ENCODE measurements at regions not wholly inside any gene's neighbourhood (a gene's known extent, or its start where the extent isn't known, plus 50 kb on each side); places are given as distances from the start of the nearest gene placed in this dataset.

GRCh38 chr3:94179059-94179458, 116.2 kb downstream of the NSUN3 start:
- DNase-seq, result no peak

DNA sequence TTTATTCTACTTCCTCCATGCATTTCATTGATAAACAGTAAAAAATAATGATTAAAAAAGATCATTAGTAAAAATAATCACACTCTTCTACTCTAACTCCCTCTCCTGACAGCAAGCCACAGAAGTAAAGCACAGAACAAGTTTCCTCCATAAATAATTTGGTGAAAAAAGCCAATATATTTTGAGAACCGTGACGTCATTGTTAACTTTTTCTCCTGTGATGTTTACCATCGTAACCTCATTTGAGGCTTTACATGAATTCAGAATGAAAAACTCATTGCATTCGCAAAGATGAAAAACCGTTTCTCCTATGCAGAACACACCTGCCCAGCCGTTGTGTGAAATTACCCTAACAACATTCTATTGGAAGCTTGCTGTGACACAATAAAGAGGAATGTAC, 120.7 kb downstream of the NSUN3 start:
- DNase-seq, result no peak

- DNase-seq, result no peak
These were observed 121.9 kb downstream of the NSUN3 start for GRCh38 chr3:94184781-94185180.

- DNase-seq, result no peak
These were observed 122.9 kb downstream of the NSUN3 start for GRCh38 chr3:94185753-94186152.

- DNase-seq, result no peak
These were observed 124.8 kb downstream of the NSUN3 start for GRCh38 chr3:94187697-94188096.

DNA sequence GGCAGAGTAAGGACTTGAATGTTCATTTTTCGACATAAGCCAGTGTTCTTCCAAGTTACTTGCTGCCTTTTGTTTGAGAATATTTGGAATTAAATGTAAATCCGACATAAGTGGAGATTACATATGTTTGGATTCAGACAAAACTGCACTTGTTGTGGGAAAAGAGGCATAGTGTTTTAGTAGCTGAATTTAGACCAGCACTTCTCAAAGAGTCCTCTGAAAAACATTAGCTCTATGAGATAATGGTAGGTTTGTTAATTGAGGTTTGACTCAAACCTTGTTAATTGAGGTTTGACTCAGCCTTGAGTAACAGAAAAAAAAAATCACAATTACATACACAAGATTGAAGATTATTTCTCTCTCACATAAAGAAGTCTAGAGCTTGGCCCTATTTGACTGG, 132.5 kb downstream of the NSUN3 start:
- no peak for DNase-seq

- no peak for DNase-seq
These were observed 143.4 kb downstream of the NSUN3 start for GRCh38 chr3:94206291-94206690.

DNA sequence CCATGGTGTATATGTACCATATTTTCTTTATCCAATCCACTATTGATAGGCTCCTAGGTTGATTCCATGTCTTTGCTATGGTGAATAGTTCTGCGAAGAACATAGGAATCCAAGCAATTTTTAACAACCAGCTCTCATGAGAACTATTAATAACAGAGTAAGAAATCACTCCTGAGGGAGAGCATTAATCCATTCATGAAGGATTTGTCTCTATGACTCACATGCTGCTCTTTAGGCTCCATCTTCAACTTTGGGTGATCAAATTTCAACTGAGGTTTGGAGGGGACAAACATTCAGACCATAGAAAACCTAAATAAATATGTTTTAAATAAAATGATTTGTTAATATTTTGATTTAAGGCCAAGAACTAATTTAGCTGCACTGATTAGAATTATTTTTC, 147.4 kb downstream of the NSUN3 start:
- no peak for DNase-seq

- no peak for DNase-seq
These were observed 154.5 kb downstream of the NSUN3 start for GRCh38 chr3:94217406-94217805.

GRCh38 chr3:94220426-94220825, 157.6 kb downstream of the NSUN3 start:
- DNase-seq, result no peak

GRCh38 chr3:94221829-94222228, 159.0 kb downstream of the NSUN3 start:
- no peak for DNase-seq

- DNase-seq, result no peak
These were observed 162.4 kb downstream of the NSUN3 start for GRCh38 chr3:94225148-94225865.

DNA sequence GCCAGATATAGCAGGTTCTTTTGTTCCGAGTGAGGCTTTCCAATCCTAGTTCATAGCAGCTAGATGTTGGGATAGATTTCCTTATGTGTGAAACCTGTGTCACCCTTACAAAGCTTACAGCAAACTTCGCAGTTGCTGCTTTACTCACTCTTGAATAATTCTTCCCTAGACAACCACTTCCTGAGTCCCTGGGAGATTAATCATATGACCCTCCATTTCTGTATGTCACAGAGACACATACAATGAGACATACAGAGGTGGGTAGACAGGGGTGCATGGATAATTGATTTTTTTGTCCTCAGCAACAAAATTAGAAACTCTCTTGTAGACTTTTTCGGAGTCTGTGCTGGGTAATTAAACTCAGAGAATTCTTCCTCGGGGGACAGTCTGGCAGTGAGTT, 163.2 kb downstream of the NSUN3 start:
- no peak for DNase-seq

DNA sequence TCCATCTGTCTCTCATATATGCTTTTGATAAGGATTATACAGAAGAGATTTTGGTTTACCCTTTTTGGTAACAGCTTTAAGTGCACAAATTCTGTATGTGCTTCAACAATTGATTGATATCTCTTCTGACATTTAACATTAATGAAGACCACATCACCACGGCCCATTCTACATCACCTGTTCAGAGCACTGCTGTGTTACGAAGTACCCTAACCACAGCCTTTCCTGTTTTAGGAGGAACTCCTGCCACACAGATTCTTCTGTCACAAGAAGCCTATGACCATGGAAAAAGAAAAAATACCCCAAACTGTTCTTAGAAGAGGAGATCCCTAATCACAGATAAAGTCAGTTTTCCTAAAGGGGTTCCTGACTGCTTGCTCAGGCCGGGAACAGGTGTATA, 170.1 kb downstream of the NSUN3 start:
- DNase-seq, result peak; percentile 44

- DNase-seq, result peak; percentile 78
These were observed 171.4 kb downstream of the NSUN3 start for GRCh38 chr3:94234177-94234788.

GRCh38 chr3:94241986-94242385, 179.1 kb downstream of the NSUN3 start:
- DNase-seq, result peak; percentile 73

DNA sequence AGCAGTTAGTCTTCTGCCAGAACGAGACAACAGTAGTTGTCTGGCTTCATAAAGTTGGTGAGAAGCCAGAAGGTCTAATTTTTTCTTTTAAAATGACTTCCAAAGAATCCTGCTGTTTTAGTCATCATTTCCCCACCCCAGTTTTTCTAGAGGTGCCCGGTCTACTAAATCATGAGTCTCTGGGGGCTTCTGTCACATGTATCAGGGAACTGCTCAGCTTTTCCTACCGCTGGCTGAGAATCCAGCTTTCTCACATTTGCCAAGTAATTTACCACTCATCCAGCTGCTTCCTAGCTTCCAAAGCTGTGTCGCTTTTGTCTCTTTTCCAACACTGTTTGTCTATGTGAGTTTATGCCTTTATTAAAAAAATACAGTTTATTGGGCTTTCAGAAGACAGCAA, 183.3 kb downstream of the NSUN3 start:
- DNase-seq, result no peak

DNA sequence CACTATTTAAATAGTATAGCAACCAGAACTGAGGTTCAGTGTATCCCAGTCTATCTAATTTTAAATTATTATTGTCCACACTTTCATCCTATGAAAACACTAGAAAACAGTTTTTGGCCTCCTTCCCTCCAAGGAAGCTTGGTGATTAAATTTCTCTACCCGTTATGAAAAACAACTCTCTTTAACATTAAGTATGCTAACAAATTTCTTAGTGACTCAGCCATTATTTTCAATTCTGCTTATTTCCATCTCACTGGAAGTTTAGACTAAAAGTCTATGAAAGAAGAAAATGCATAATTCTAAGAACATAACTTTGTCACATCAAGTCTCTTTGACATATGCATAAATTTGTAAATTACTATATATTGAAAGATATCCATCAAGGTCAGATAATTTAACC, 185.2 kb downstream of the NSUN3 start:
- DNase-seq, result no peak

DNA sequence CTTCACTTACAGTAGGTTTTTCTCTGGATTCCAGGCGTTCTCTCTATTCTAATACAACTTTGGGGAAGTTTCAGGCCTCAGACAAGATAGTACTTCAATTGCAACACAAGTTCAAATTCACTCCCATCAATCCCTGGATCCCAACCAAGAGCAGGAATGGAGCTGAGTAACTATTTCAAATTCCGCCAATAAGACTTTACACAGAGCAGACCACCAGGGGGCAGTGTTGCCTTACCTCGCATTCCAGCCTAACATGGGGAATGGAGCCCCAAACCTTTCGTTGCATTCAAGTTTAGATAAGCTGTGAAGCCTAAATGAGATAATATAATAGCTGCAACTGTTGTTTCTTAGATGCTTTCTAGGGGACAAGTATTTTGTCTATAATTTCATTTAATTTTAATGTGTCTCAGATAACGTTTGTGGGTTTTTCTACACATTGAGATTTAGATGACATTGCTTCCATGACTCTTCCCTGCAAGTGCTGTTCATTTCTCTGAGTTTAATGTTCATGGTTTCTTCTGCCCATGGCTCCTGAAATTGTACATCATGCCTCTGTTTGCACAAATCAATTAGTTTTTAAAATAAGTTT, 186.7 kb downstream of the NSUN3 start:
- DNase-seq, result peak; percentile 88

GRCh38 chr3:94251566-94251965, 188.7 kb downstream of the NSUN3 start:
- peak; percentile 76 for DNase-seq

DNA sequence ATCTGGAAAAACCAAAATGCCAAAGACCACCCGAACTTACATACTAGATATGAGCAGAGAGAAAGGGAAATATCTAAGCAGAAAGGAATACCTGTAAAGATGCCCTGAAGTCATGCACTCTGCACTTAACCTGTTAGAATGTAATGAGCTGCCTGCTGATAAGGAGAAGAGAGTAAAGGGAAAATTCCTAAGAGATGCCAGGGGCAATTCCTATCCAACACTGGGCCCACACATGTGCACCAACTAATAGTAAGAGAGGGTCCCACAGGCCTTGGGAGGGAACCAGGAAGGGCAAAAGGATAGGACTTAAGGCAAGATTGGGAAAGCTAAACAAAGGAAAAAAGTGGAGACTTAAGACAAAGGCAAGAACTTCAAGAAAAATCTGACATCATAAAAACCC, 189.5 kb downstream of the NSUN3 start:
- DNase-seq, result no peak

GRCh38 chr3:94256888-94257813, 194.3 kb downstream of the NSUN3 start:
- DNase-seq, result no peak

- no peak for DNase-seq
These were observed 196.0 kb downstream of the NSUN3 start for GRCh38 chr3:94258851-94259250.

All from hematopoietic multipotent progenitor cell treated with erythropoietin and hydrocortisone succinate and interleukin-3 and kit ligand, for 4 days (in vitro differentiated cells).